ENCODE measurements at regions not wholly inside any gene's neighbourhood (a gene's known extent, or its start where the extent isn't known, plus 50 kb on each side); places are given as distances from the start of the nearest gene placed in this dataset.
"Not testable (repeated sequence)": the region's sequence is repeated elsewhere in the genome, so short reads cannot be mapped to it uniquely, and the experiment has no call there.

DNA sequence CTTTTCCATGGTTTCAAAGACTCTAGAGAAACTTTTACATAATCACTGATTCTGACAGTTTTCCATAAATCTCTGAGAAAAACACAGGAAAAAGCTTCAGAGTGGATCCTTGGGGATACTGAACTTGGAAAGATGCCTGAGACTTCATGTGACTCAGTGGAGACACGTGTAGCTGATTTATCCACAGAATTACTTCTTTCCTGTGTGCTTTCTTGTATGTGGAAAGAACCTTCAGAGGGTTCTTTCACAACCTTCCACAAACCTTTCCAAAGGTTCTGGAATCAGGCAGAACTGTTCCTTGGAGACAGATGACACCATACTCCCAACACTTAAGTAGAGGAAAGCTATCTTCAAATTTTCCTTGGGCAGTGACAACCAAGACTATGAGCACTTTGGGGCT lies 207.2 kb downstream of the RND3 start:
- intact Hi-C loops (cut with DNase I) = loop anchor here (5.0 kb wide), 1 partner anchor 192 kb away; no protein-coding TSS in a partner anchor
- DNase-seq (ENCODE audit: low spot score) = no peak

DNA sequence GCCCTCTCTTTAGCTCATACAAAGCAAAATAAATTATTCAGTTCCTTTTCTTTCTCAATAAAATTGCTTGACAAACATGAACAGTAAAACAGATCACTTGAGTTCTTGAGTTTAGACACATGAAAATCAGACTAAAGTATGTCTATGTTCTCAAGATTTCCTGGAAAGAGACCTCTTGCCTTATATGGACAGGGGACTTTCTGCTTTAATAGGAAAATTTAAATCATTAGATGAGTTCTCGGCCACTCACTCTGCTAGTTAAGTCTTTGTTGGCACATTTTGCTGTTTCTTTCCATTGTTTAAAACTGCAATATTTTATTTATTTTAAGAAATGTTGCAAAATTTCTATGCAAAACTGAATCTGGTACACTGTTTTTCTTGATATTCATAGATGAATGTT lies 207.8 kb downstream of the RND3 start:
- intact Hi-C loops (cut with DNase I) = loop anchor here (5.0 kb wide), 1 partner anchor 193 kb away; no protein-coding TSS in a partner anchor
- DNase-seq (ENCODE audit: low spot score) = no peak

DNA sequence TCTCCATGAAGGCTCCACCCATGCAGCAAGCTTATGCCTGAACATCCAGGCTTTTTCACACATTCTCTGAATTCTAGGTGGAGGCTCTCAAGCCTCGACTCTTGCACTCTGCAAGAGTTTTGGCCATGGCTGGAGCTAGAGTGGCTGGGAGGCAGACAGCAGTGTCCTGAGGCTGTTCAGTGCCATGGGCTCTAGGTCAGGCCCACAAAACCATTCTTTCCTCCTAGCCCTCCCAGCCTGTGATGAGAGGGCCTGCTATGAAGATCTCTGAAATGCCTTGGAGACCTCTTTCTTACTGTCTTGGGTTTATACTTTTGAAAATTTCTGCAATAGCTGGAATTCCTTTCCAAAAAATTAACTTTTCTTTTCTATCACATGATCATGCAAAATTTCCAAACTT lies 210.7 kb downstream of the RND3 start:
- no peak for DNase-seq (ENCODE audit: low spot score)
- intact Hi-C loops (cut with DNase I) = no loop called here

DNA sequence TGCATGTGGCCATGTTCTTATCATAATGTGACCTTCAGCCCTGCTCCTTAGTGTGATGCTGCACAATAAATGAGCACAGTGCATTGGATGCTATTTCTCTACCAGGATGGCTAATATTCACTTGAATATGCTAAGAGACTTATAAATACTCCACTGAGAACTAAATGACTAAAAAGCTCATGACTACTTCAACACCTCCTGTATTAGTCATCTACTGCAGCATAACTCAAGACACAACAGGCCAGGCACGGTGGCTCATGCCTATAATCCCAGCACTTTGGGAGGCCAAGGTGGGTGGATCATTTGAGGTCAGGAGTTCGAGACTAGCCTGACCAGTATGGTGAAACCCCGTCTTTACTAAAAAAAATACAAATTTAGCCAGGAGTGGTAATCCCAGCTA lies 213.4 kb downstream of the RND3 start:
- DNase-seq (ENCODE audit: low spot score) = no peak
- intact Hi-C loops (cut with DNase I) = no loop called here

DNA sequence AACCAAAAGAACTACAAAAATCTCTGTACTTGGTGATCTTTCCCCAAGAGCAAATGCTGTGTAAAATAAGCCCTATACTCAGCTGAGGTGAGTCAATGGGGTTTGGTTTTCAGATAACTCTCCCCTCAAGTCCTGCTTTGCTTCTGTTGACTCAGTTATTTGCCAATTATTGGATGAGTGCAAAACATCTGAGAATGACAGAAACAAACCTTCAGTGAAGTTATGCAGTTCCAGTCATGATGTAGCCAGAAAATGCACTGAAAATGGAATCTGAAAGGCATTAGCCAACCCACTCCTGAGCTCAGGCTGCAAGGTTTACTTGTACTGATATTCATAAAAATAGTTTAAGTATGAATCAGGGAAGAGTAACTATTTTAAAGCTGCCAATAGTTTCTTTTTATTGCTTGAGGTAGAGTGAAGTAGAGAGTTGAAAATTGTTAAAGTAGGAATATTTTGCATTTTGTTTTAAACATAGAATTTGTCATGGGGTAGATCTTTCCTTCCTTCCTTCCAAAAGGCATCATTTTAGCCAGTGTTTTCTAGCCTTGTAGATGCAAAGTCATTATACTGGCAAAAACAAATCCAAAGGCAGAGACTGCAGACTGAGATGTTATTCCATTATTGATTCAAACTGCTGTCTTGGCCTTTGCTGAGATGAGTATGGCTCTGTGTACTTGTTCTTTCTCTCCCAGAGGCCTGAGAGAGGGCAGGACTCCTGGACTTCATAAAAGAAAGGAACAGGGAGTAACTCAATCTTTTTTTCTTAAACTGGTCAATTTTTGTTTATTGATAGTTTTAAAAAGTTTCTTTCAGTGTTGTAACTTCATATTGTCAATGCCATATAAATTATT lies 215.3 kb downstream of the RND3 start:
- intact Hi-C loops (cut with DNase I) = no loop called here
- DNase-seq (ENCODE audit: low spot score) = no peak

DNA sequence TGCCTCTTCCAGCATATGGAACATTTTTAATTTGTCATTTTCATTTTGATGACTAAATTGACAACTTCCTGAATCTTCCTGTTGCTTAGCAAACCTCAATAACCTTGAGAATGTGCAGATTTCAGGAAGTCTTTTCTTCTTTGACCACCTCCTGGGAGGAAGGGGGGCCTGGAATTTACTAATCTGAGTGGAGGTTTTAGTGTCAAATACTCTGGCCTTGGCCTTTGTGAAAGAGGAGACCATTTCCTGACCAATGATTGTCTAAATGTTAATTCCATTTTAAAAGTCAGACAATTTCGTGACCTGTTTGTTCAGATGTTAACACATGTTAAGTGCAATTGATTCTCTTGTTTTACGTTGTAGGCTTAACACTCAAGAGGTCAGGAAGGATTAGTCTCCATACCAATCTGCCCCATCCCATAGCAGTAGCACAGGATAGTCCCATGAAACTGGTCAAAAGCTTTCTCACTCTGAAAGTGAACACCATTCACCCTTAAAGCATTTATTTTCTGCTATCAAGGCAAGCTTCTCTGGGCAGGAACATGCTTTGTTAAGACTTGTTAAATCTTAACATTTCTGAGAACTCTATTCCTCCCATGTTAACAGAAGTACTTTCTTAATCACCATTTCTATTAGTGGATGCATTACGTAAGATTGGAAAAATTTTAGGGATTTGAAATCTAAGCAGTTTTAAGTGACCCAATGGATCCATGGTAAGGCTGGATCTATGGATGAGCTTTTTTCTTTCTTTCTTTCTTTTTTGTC lies 219.6 kb downstream of the RND3 start:
- intact Hi-C loops (cut with DNase I) = no loop called here
- no peak for DNase-seq (ENCODE audit: low spot score)

DNA sequence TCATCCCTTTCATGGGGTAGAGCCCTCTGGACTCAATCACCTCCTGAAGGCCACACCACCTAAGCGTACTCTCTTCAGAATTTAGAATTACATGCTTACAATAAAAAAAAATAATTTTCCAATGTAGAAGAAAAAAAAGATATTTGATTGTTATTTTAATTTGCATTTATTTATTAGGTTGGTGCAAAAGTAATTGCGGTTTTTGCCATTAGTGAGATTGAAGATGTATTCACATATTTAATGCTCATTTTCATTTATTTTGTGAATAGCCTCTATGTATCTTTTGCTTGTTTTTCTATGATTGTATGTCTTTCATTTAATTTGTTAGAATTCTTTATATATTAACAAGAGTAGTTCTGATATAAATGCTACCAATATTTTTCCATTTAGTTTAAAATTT lies 220.5 kb downstream of the RND3 start:
- DNase-seq (ENCODE audit: low spot score) = no peak
- intact Hi-C loops (cut with DNase I) = no loop called here

DNA sequence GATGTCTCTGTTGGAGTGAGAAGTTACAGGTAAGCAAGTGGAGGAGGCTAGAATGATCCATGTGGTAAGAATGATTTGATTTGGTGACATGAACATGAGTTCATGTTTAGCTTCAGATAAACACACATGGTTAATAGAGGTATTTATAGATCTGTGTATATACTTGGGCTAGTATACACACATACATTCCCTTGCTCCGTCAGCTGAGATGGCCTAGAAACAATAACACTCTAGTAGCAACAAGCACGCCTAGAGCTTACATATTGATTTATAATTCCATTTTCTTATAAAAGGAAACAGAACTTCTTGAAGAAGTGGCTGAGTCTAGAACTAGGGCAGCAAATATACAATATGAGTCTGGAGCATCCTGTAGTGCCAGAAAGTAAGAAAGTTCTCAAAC lies 223.0 kb downstream of the RND3 start:
- intact Hi-C loops (cut with DNase I) = no loop called here
- DNase-seq (ENCODE audit: low spot score) = no peak

DNA sequence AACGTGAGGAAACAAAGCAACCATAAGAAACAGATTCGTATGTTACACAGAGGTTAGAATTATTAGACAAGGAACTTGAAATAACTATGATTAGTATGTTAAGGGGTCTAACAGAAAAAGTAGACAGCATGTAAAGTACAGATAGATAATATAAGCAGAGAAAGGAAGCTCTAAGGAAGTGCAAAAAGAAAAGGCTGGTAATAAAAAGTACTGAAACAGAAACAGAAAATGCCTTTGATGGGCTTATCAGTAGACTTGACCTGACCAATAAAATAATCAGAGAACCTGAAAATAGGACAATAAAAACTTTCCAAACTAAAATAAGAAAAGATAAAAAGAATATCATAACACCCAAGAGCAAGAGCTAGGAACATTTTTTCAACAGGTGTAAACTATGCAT lies 225.8 kb downstream of the RND3 start:
- no peak for DNase-seq (ENCODE audit: low spot score)
- intact Hi-C loops (cut with DNase I) = no loop called here

DNA sequence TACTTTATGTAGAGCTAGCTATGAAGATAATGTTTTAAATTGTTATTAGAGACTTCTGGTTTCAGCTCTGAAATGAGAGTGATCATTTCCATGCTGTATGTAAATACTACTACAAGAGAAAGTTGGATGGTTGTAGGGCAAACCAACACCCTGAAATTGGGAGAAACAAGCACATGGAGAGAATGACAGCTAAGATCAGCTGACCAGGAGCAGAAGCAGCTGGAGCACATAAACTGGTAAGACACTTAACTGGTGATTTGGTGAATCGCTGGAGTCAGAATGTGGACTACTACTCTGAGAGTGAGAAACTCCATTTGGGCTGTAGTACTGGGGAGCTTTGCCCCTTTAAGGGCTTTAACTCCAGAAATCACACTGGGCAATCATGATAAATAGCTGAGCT lies 226.8 kb downstream of the RND3 start:
- DNase-seq (ENCODE audit: low spot score) = no peak
- intact Hi-C loops (cut with DNase I) = no loop called here

DNA sequence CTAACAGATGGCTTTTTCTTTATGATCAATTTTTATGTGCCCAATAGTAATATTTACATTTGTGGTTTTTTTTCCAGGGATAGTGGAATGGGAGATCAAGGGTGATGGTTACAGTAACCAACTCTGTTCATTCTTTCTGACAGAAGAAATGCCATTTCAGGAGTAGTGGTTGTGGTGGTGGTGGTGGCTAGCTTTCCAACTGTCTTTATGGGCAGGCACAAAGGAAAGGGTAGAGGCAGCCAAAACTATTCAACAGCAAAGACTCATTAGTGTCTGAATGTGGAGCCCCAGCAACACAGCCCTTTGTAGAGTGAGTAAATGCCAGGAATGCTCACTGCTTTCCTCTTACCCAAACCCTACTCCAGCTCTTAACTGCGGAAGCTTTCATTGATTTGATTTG lies 227.7 kb downstream of the RND3 start:
- intact Hi-C loops (cut with DNase I) = no loop called here
- DNase-seq (ENCODE audit: low spot score) = no peak

DNA sequence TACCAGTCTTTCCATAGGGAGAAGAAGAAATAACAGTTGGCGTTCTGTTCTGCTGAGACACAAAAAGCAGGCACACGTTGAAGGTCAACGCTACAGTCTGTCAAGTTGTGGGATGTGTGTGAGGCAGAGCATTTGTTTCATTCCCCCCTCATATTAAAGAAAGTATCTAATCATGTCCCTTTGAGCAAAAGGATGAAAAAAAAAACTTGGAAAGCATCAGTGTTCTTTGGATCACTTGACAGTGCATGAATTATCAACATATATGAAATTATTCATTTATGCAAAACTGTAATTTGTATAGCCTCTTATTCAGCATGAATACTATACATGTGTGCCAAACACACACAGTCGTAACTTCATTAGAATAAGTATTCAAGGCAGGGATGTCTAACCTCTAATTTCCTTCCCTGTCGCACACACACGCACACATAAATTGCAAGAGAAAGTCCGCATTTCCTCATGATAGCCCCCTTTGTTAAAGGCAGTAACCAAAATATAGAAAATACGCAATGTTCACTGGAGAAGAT lies 228.6 kb downstream of the RND3 start:
- no peak for DNase-seq (ENCODE audit: low spot score)
- intact Hi-C loops (cut with DNase I) = no loop called here

DNA sequence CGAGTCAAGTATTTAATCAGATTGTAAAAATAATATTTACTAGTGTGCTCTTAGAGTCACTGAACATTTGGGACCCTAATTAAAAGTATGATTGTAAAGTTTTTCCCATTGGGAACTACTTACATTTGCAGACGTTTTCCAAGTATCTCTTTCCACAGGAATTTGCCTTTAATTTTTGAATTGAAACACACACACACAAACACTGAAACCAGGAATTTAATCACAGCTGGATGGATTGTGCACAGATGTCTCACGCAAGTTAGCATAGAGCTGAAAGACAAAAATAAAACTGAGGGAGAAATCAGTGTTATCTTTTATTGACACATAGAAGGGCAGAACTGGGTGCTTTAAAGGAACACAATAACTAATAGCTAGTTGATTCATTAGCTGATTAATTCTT lies 230.7 kb downstream of the RND3 start:
- intact Hi-C loops (cut with DNase I) = no loop called here
- DNase-seq (ENCODE audit: low spot score) = no peak

DNA sequence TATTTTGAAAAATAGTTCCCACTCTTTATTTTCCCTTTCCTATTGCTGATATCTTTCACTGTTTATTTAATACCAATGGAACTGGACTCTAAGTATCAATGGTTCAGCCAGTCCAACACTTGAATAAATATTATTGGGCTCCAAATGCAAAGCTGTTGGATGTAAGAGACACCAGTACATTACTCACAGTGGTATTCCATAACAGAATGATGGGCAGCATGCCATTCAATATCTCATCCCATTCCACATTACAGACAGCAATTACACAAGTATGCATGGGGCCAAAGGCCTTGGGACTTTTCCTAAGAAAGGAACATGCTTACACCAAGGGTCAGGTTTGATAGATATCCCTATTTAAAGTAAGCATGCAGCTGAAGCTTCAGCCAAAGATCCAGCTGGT lies 231.9 kb downstream of the RND3 start:
- DNase-seq (ENCODE audit: low spot score) = no peak
- intact Hi-C loops (cut with DNase I) = no loop called here

DNA sequence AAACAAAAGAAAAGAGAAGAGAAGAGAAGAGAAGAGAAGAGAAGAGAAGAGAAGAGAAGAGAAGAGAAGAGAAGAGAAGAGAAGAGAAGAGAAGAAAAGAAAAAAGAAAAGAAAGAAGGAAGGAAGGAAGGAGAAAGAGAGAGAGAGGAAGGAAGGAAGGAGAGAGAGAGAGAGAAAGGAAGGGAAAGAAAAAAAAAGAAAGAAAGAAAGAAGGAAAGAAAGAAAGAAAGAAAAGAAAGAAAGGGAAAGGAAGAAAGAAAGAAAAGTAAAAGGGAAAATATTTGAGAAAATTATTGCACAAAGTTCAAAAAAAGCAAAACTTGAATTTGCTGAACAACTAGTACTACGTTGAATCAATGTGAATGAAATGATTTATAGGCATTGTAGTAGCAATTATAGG lies 237.7 kb downstream of the RND3 start:
- intact Hi-C loops (cut with DNase I) = not testable (repeated sequence)

DNA sequence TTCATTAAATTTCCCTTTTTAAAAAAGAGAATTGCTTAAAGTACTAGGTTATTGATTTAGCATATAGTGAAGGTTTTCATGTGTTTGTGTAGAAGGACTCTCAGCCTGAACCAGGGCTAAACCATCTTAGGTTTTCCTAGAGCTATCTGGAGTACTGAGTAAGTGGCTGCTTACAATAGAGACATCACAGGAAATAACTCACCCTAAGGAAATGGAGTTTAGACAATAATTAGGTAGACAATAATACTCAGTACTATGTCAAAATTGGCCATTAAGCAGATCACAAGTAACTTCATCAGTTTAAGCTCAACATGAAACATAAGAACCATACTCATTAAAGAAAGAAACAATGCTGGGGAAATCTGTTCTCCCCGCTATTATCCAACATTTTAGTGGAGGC lies 240.0 kb downstream of the RND3 start:
- intact Hi-C loops (cut with DNase I) = no loop called here
- DNase-seq (ENCODE audit: low spot score) = no peak

More for the DNA sequence above, 237.7 kb downstream of the RND3 start:
- DNase-seq (ENCODE audit: low spot score) = not testable (repeated sequence)

DNA sequence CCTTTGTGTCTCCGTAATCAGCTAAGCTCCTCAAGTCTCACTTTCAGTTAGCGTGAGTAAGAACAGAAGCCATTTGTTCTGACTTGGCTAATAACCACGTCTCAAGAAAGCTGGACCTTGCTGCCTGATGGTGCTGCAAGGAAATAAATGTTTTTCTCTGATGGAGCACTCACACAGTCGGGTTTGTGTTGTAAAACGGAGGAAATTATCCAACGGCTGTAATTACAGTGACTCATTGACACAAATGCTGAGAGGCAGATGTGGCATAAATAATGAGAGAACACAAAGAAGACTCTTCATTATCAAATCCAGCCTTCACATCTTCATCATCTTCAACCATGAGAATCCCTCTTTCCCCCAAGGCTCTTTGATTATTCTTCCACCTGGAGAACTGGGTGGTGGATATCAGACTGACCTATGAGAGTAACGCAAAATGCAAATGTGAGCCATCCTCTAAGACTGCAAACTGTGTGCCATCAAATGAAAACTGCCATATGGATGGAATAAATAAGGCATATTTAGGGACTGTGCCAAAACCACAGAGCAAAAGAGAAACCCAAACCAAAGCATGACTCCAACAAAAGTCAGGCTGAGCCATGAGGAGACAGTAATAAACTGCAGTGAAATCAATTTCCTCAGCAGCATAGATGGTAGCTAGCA lies 252.6 kb downstream of the RND3 start:
- intact Hi-C loops (cut with DNase I) = no loop called here
- no peak for DNase-seq (ENCODE audit: low spot score)

DNA sequence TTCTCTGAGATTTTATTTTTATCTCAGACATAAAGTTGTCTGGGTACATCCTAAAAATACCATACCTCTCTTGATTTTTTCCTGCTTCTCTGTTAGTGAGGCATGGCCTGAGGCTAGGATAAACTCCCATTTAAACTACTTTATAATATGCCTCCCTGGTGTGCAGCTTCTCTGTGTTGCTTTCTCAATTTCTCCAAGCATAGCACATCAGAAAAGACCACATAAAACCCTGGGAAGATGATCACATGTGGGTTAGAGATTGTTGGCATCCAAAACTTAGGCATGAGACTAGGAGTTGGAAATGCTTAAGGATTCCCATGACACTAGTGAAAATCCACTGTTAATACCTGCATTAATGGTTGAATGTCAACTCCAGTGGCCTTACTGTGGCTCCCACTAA lies 254.6 kb downstream of the RND3 start:
- intact Hi-C loops (cut with DNase I) = no loop called here

DNA sequence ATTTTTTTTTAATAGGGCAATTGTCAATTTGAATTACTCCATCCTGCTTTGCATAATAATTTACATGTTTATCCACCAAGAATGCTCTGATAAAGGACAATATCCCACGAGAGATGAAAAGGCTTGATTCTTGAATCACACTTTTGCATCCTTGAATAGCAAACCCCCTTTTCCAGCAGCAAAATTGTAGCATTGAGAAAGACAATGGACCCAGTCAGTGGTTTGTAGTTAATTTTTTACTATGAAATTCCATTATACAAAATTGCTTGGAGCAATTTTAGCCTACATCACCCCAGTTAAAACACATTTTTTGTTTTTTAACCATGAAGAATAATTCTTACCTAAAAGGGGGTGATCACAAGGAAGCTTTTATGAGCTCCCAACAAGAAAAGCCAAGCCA lies 255.1 kb downstream of the RND3 start:
- intact Hi-C loops (cut with DNase I) = no loop called here
- no peak for DNase-seq (ENCODE audit: low spot score)

More for the DNA sequence above, 254.6 kb downstream of the RND3 start:
- no peak for DNase-seq (ENCODE audit: low spot score)

DNA sequence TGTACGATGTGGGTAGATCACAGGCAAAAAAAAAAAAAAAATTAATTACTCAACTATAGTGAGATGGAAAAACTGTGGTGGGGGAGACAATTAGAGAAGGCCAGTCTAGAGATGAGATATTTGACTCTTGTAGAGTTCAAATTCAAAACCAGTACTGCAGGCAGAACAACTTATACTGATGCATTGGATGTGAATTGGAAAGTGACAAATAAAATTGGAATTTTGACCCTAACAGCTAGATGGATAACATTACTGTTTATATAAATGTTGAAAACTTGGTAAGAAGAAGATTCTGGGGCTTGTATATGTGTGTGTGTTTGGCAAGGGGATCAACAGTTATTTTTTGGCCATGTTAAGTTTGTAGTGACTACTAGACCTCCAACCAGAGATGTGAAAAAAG lies 256.9 kb downstream of the RND3 start:
- no peak for DNase-seq (ENCODE audit: low spot score)
- intact Hi-C loops (cut with DNase I) = no loop called here
